KG1 (cell line): ENCODE measurements at regions not wholly inside any gene's neighbourhood (a gene's known extent, or its start where the extent isn't known, plus 50 kb on each side); places are given as distances from the start of the nearest gene placed in this dataset.
"Not testable (repeated sequence)": the region's sequence is repeated elsewhere in the genome, so short reads cannot be mapped to it uniquely, and the experiment has no call there.

Source experiments
- DNase-seq: peaks from one replicate; lab custom pipeline; 2025; lab: John Stamatoyannopoulos, UW

GRCh38 chr6:51057296-51057695, 238.6 kb downstream of the TFAP2B start:
- no peak for DNase-seq

- no peak for DNase-seq
Measured at GRCh38 chr6:51060262-51060762, 241.6 kb downstream of the TFAP2B start.

- DNase-seq = no peak
Measured at GRCh38 chr6:51062166-51062722, 243.6 kb downstream of the TFAP2B start.

- DNase-seq = no peak
Measured at GRCh38 chr6:51077821-51078518, 259.3 kb downstream of the TFAP2B start.

- no peak for DNase-seq
Measured at GRCh38 chr6:51090343-51090742, 271.7 kb downstream of the TFAP2B start.

GRCh38 chr6:51093871-51094270, 275.2 kb downstream of the TFAP2B start:
- no peak for DNase-seq

GRCh38 chr6:51094271-51094670, 275.6 kb downstream of the TFAP2B start:
- no peak for DNase-seq

- no peak for DNase-seq
Measured at GRCh38 chr6:51098246-51098645, 279.6 kb downstream of the TFAP2B start.

- DNase-seq = no peak
Measured at GRCh38 chr6:51098791-51099190, 280.1 kb downstream of the TFAP2B start.

GRCh38 chr6:51099201-51099600, 280.5 kb downstream of the TFAP2B start:
- DNase-seq = no peak

GRCh38 chr6:51105357-51105756, 286.7 kb downstream of the TFAP2B start:
- no peak for DNase-seq

- DNase-seq = no peak
Measured at GRCh38 chr6:51107769-51108203, 289.1 kb downstream of the TFAP2B start.

- no peak for DNase-seq
Measured at GRCh38 chr6:51108563-51109234, 290.0 kb downstream of the TFAP2B start.

GRCh38 chr6:51112731-51113130, 294.1 kb downstream of the TFAP2B start:
- DNase-seq = no peak

- no peak for DNase-seq
Measured at GRCh38 chr6:51116723-51117122, 298.1 kb downstream of the TFAP2B start.

GRCh38 chr6:51118792-51119191, 300.1 kb downstream of the TFAP2B start:
- DNase-seq = no peak

- no peak for DNase-seq
Measured at GRCh38 chr6:51120016-51120415, 301.3 kb downstream of the TFAP2B start.

- not testable (repeated sequence) for DNase-seq
Measured at GRCh38 chr6:51121380-51121976, 302.8 kb downstream of the TFAP2B start.

GRCh38 chr6:51129043-51129442, 310.4 kb downstream of the TFAP2B start:
- no peak for DNase-seq

- no peak for DNase-seq
Measured at GRCh38 chr6:51137777-51138176, 319.1 kb downstream of the TFAP2B start.

- no peak for DNase-seq
Measured at GRCh38 chr6:51139950-51140385, 321.3 kb downstream of the TFAP2B start.

- DNase-seq = no peak
Measured at GRCh38 chr6:51141080-51141479, 322.4 kb downstream of the TFAP2B start.

- DNase-seq = no peak
Measured at GRCh38 chr6:51147756-51148155, 329.1 kb downstream of the TFAP2B start.
